HG02763 (cell line): ENCODE measurements at regions not wholly inside any gene's neighbourhood (a gene's known extent, or its start where the extent isn't known, plus 50 kb on each side); places are given as distances from the start of the nearest gene placed in this dataset.
"Not testable (repeated sequence)": the region's sequence is repeated elsewhere in the genome, so short reads cannot be mapped to it uniquely, and the experiment has no call there.

Experiments used
- ATAC-seq: cut with Tn5 transposase; IDR thresholded peaks from one replicate; pipeline ENCODE4 v1.9.1; 2021; ENCODE audit warnings: mild to moderate bottlenecking, moderate library complexity; ENCODE audit not compliant: unreplicated experiment

DNA sequence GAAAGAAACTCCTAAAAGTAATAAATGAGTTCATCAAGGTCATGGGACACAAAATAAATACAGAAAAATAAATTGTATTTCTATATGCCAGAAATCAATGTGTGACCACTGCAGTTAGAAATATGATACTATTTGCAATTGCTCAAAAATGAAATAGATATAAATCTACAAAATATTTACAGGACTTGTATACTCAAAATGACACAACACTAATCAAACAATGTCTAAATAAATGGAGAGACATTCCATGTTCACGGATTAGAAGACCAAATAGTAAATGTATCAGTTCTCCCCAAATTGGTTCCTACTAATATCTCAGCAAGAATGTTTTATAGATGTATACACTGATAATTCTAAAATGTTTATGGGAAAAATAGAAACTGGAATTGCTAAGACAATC, 345.3 kb downstream of the NR2F1-AS1 start:
- no peak for ATAC-seq

DNA sequence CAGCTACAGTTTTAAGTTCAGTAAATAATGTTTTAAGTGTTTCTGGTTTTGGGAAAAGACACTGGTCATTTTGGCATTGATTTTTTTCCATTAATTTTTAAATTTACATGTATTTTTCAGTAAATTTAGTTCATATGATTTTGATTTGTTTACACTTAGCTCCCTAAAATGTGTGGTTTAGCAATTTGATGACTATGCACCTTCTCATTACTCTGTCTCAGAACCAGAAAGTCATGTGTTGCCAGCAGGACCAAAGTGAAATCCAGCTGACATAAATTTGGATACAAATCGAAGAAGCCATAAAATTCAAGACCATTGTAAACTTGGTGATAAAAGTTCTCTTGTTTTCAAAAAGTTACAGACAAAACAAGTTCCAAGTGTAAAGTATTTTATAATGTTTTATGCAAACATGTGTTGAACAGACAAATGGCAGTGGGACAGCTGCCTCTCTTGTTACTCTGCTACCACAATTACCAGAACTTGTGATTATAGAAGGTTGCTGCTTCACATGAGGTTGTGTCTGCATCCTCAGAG, 354.8 kb downstream of the NR2F1-AS1 start:
- no peak for ATAC-seq

DNA sequence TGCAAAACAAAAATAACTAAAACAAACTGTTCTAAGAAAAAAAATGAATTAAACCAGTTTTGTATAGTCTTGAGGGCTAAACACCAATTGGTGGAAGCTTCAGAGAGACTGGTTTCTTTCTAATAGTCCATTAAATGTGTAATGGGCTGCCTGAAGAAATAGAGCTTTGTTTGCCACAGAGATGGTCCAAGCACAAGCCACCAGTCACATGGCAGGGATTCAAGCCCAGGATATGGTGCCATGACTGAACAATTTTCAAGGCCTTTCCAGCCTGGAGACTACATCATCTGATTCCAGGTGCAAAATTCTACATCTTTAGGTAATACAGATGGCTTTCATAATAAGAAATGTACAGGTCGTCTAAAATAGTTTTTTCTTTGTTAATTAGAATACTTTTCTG, 355.3 kb downstream of the NR2F1-AS1 start:
- ATAC-seq, result no peak

DNA sequence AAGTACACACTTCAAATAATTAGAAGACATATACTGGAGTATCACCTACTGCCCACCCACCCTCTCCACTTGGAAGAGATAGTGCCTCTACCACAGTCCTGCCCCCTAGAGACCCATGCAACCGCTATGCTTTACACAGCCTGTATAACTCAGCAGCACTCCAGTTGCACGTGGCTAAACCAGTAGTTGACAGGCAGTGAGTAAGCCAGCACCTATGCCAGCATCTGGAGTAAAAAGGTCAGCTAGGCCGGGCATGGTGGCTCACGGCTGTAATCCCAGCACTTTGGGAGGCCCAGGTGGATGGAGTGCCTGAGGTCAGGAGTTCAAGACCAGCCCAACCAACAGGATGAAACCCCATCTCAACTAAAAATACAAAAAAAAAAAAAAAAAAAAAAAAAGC, 356.4 kb downstream of the NR2F1-AS1 start:
- no peak for ATAC-seq

DNA sequence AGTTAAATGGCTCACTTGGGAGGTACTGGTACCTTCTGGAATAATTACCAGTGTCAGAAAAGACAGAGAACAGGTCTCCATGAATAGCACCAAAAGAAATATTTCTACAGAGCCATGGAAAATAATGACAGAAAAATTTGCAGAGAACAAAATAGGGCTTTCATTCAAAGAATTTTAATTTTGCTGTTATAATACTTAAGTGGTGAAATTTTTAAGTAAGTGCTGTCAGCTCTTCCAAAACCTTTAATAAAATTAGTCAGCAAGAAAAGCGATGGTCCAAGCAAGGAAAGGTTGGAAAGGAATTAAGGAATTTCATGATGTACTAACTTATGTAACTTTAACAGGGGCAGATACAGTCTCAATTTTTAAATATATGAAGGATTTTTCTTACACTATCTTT, 359.2 kb downstream of the NR2F1-AS1 start:
- no peak for ATAC-seq

DNA sequence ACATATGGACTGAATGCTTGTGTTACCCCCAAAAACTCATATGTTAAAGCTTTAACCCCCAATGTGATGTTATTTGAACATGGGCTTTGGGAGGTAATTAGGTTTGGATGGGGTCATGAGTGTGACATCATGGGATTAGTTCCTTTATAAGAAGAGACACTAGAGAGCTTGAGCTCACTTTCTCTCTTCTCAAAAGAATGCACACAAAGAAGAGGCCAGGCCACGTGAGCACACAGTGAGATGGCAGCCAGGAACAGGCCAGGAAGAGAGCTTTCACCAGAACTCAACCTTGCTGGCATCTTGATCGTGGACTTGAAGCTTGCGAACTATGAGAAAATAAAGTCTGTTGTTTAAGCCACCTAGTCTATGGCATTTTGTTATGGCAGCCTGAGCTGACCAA, 360.6 kb downstream of the NR2F1-AS1 start:
- no peak for ATAC-seq

DNA sequence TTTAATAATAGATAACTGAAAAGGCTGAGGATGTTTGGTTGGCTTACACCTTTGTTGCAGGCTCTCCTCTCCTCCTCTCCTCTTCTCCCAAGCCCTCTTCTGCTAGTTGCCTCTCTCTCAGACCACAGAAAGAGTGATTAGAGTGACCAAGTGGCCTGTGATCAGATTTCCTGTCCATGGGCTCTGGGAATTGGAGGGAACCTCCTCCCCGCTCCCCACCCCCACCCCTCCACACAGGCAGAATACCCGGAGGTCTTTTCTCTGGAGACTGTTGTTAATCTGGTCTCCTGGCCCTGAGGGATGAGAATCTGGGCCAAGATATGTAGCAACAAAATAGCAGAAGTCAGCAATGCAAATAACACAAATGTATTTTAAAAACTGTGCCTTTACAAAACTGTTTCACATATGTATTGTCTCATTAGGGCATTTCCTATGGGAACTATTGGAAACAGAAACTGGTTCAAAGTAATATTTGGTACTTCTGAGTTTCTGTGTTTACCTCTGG, 361.3 kb downstream of the NR2F1-AS1 start:
- ATAC-seq, result no peak

DNA sequence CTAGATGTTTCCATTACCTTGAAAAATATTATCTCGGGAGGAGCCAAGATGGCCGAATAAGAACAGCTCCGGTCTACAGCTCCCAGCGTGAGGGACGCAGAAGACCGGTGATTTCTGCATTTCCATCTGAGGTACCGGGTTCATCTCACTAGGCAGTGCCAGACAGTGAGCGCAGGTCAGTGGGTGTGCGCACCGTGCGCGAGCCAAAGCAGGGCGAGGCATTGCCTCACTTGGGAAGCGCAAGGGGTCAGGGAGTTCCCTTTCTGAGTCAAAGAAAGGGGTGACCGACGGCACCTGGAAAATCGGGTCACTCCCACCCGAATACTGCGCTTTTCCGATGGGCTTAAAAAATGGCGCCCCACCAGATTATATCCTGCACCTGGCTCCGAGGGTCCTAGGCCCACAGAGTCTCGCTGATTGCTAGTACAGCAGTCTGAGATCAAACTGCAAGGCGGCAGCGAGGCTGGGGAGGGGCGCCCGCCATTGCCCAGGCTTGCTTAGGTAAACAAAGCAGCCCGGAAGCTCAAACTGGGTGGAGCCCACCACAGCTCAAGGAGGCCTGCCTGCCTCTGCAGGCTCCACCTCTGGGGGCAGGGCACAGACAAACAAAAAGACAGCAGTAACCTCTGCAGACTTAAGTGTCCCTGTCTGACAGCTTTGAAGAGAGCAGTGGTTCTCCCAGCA, 367.8 kb downstream of the NR2F1-AS1 start:
- ATAC-seq, result not testable (repeated sequence)

DNA sequence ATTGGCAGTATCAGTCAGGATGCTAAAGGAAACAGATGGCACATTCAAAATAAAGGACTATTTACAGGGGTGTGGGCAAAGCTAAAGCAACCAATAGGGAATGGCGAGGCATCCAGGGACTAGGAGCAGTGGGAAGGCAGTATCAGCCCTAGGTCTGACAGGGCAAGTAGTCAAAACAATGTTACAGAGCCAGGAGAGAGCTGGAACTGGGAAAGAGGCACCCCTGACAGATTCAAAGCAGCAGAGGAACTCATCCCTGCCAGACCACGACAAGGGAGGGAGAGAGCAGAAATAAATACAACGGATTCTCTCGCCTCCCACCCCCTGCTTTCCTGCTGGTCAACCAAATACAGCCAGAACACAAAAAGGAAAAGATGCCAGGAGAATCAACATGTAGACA, 371.5 kb downstream of the NR2F1-AS1 start:
- ATAC-seq, result no peak

DNA sequence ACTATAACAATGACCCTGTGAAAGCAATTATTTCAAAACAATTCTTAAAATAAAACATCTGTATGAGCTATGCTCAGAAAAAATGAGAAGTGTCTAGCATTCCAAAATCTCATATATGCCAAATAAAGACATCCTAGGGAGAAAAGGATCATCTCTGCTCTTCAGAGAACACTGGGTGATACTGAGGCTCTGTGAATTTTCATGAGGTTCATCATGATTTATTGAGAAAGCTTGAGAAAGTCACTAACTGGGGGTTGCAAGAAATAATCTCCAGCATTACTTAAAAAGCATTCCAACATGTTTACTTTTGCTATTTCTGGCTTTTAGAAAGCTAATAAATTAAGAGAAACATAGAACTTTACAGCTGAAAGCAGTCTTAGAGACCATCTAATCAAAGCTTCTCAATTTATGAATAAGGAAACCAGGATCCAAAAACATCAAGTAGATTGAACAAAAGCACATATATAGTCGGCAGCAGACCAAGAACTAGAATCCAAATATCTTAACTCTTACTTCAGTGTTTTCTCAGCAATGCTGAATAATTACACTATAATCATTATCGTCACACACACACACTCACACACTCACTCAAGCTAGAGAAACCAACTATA, 372.8 kb downstream of the NR2F1-AS1 start:
- ATAC-seq, result no peak

DNA sequence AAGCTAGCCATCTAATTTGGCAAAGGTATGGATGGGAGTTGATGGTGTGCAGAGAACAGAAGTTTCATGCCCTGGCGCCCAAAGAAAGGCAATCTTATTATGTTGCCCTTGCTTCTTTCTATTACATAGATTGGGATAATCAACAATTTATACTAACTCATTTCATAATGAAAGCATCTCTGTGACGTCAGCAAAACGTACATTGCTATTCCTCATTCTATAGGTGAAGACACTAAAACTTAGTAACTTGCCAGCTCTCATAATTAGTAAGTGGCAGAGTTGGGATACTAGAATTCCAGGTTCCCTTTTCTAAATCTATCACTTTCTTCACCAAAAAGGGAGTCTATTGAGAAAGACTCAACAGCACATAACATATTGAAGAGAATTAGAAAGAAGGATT, 374.8 kb downstream of the NR2F1-AS1 start:
- ATAC-seq, result no peak

DNA sequence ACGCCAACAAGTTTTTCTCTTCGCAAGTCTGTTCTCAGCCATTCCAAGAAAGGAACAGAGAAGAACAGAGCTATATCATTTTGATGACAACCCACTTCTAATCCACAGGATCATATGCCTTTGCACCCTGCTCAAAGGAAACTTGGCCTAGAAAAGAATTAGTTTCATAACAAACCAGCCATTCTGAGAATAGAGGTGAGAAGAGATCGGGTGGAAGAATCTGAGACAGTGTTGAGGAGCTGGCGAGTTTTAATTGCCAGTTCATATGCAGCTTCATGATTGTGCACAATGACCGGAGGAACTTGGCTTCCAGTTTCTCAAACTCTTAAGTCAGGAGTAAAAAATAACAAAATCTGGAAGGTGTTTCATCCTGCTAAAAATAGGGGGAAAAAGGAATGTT, 380.0 kb downstream of the NR2F1-AS1 start:
- ATAC-seq, result no peak

DNA sequence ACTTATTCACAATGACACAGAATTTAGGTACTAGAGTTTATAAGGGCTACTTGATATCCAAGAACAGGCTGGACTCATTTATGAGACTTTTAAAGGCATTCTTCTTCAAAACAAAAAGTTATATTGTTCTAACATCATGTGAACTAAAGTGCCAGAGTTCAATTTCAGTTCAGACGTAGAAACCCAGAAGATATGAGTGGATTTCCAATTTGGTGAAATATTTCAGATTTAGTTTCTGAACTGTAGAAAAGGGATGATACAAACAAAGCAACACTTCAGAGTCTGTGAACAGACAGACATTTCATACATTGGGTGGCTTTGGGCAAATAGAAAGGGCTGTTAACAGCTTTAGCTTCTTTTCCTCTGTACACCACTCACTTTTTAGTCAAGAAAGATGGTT, 384.0 kb downstream of the NR2F1-AS1 start:
- no peak for ATAC-seq

DNA sequence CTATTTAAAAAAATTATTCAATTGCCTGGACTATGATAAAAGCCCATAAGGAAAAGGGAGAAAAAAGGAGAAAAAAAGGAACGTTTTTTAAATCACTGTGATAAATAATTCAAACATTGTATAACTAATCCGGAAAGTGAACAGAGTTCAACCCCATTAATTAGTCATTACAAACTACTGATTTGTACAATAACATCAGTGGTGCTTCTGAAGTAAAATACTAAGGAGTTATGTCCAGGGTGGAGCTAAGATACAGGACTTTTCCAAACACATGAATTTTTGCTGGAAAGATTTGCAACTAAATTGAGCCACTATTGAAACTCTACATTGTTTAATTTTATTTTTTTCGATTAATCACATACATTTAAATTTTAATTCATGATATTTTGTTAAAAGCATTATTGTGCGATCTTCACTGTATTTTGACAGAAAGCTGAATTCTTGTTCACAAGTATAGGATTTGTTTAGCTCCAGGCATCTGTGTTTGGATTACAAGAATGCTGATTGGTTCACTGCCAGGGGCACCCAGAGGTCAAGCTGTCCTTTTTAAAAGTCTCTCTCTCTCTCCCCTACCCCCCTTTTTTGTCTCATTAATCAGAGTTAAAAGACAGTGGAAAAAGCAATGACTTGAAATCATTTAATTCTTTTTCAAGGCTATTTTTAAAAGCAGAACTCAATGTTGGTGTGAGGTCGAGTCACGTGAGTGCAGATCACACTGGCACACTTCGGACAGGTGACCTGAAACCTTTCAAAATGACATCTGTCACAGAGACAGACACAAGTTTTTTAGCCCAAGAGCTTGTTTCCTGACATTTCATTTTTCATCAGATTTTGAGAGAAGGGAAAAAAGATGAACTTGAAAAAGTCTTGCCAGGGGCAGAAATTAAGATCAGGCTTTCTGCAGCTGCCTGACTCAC, 387.3 kb downstream of the NR2F1-AS1 start:
- no peak for ATAC-seq

DNA sequence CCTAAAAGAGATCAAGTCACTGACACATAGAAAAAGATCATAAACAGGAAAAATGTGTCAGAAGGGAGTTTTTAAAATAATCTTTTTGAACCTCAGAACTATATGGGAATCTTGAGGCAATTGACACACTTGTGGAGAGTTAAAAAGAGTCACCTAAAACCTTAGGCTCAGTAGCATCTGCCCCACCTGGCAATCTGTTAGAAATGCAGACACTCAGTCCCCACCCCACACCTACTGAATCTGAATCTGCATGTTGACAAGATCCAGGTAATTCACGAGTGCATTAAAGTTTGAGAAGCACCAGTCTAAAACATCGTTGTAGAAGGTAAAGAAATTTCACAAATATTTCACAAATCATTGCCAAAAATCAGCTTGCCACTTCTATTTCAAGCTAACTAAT, 388.3 kb downstream of the NR2F1-AS1 start:
- ATAC-seq, result no peak

DNA sequence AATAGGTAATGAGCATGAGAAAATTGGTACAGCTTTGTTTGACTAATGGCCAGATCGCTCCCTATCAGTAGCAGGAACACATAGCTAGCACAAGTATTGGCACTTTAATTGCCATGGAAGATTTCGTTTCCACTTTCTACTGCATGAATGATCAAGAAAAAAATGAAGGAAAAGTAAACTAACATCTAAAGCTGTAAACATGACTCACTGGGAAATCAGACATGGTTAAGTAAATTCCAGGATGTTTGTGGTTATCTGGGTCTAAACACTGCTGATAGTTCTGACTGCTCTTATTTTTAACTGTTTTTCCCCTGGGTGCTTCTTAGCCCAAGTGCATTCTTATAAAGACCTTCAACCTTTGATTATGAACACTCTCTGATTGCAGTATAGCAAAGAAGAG, 388.9 kb downstream of the NR2F1-AS1 start:
- ATAC-seq, result no peak

DNA sequence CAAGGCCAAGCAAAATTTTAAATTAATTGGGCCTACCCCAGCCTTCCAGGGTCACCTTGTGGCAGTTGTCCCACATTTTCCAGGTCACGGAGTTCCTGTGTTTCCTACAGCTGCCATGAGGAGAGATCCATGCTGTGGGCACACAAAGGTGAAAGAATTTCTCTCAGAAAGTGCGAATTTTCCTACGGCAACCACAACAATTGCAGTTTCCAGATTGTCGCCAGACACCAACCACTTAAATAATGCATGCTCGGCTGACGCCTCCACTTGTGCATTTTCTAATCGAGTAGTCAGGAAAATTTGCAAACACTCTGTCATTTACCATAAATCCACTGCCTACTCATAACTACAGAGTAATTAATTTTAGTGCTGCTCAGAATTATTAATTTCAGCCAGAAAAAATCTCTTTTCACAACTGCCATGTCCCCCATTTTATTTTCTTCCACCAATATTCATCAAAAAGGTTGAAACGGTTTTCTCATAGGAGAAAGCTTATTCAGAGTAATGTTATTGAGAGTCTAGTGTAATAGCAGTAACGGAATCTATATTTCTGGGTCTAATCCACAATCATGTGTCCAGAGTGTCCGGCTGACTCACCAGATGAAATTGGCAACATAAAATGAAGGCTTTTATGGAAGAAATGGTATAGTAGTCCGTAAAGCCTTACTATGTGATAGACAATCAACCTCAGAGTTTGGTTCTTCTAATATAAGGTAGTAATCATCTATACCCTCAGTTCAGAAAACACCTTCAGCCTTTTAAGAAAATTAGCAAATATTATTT, 389.8 kb downstream of the NR2F1-AS1 start:
- ATAC-seq, result no peak

DNA sequence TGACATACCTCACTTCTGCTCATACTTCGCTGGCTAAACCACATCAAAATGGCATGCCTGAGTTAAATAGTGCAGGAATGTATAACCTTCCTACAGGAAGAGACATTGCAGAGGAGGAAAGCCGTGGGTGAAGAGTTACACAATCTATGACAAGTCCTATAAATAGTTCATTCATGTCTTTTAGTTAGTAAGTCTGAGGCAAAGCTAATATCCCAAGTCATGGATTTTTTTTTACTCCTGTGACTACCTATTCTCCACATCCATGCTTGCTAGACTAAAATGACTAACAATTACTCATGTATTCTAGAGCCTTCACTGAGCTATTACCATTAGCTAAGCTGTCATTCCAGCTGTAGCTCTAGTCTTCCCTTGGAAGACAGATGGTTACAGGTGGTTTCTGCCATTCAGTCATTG, 391.3 kb downstream of the NR2F1-AS1 start:
- no peak for ATAC-seq

DNA sequence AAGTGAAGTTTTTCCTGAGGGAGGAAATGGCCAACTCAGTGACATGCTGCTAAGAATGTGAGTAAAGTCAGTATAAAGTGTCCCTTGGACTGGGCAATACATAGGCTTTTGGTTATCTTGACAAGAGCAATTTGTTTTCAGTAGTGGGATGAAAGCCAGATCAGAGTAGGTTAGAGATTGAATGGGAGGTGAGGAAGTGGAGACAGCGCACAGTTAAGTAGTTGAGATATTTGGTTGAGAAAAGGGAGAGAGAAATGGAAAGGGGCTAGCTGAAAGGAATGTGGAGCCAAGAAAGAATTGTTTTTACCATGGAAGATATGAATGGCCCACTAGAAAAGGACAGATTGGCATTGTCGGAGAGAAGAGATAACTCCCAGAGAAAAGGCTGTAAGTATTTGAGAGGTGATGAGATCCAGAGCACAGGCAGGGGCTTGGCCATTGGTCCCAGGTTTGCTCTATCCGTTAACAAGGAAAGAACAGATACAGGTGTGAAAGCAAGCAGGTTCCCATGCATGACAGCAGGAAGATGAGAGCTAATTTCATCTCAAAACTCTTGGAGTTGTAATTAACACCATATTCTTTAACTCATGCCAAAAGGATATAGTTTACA, 392.0 kb downstream of the NR2F1-AS1 start:
- ATAC-seq, result no peak

DNA sequence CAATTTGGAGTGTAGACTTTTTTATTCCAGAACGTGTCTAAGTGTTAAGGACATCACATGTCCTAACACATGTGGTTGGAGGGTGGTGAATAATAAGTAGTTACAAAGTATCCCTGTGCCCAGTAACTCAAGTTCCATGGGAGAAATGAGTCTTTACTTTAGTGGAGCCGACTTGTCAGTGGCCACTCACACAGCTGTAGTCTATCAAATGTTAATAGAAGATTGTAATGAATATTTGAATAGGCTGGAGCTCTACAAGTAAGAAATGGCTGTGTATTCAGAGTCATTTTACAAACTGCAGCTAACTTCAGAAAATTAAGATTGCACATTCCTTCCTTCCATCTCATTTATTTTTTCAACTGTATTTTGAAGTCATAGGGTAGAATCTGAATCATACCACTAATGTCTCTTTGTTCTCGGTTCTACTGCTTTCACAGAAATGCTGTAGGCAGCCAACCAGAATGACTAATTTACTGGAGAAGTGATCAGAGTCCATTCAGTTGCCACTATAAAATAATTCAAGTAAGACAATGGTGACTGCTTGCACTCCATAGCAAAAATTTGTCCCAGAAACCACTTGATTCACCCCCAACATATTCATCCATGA, 394.8 kb downstream of the NR2F1-AS1 start:
- no peak for ATAC-seq
